ENCODE measurements at regions not wholly inside any gene's neighbourhood (a gene's known extent, or its start where the extent isn't known, plus 50 kb on each side); places are given as distances from the start of the nearest gene placed in this dataset.
"Not testable (repeated sequence)": the region's sequence is repeated elsewhere in the genome, so short reads cannot be mapped to it uniquely, and the experiment has no call there.

DNA sequence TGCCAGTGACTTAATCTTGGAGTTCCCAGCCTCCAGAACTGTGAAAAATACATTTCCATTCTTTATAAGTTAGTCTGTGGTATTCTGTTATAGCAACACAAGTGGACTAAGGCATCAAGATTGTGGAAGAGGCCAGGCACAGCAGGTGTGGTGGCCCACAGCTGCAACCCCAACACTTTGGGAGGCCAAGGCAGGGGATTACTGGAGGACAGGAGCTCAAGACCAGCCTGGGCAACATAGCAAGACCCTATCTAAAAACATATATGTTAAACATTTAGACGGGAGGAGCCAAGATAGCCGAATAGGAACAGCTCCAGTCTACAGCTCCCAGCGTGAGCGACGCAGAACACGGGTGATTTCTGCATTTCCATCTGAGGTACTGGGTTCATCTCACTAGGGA is 310.4 kb downstream of the FOXO1 start:
- Histone ChIP-seq H3K4me1 (no peaks in the 10 kb centered on the region), H3K36me3 (no peaks in the 10 kb centered on the region), H3K27ac (no peak overlapping the region), H3K4me3 (no peak overlapping the region), H3K27me3 (no peaks in the 10 kb centered on the region), H3K9me3 (no peaks in the 10 kb centered on the region)
- DNase-seq (ENCODE audit: low spot score in 2 of 2): no peak
- intact Hi-C loops (cut with DNase I; ENCODE audit: low total_unique reads): no loop called here
- no peak for TF ChIP-seq CTCF (IDR thresholded peaks at IDR 0.05)
- no peak for TF ChIP-seq POLR2A (IDR thresholded peaks at IDR 0.05)
- no peak for TF ChIP-seq POLR2AphosphoS5 (IDR thresholded peaks at IDR 0.05)

DNA sequence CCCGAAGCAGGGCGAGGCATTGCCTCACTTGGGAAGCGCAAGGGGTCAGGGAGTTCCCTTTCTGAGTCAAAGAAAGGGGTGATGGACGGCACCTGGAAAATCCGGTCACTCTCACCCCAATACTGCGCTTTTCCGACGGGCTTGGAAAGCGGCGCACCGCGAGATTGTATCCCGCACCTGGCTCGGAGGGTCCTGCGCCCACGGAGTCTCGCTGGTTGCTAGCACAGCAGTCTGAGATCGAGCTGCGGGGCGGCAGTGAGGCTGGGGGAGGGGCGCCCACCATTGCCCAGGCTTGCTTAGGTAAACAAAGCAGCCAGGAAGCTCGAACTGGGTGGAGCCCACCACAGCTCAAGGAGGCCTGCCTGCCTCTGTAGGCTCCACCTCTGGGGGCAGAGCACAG is 310.0 kb downstream of the FOXO1 start:
- H3K4me1 ChIP-seq; H3K9me3 ChIP-seq; H3K36me3 ChIP-seq; DNase-seq (ENCODE audit: low spot score in 2 of 2); H3K4me3 ChIP-seq; intact Hi-C loops (cut with DNase I; ENCODE audit: low total_unique reads); H3K27ac ChIP-seq; H3K27me3 ChIP-seq: not testable (repeated sequence)

DNA sequence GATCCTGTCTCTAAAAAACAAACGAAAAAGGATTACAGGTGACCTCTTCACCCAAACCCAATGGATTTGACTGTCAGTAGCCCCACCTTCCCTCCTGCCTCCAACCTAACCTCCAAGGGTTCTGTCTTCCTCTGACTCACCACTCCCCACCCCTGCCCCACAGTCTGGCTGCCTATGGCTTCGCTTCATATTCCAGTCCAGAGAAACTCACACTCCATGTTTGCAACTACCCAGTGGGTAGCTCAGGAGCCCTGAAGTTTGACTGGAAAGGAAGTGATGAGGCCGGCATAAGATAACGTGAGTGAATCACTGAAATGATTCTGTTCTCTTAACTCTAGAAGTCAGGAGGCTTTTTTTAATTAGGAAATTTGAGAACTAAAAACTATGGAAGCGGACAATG is 303.9 kb downstream of the FOXO1 start:
- intact Hi-C loops (cut with DNase I; ENCODE audit: low total_unique reads): no loop called here
- H3K36me3 ChIP-seq: no peaks in the 10 kb centered on the region
- no peaks in the 10 kb centered on the region for H3K27me3 ChIP-seq
- H3K4me1 ChIP-seq: no peaks in the 10 kb centered on the region
- no peak overlapping the region for H3K4me3 ChIP-seq
- no peak for DNase-seq (ENCODE audit: low spot score in 2 of 2)
- no peak for TF ChIP-seq CTCF (IDR thresholded peaks at IDR 0.05)
- TF ChIP-seq POLR2A (IDR thresholded peaks at IDR 0.05): no peak
- no peak for TF ChIP-seq POLR2AphosphoS5 (IDR thresholded peaks at IDR 0.05)
- H3K27ac ChIP-seq: no peak overlapping the region
- no peaks in the 10 kb centered on the region for H3K9me3 ChIP-seq

- H3K4me1 ChIP-seq: no peaks in the 10 kb centered on the region
- TF ChIP-seq POLR2AphosphoS5 (IDR thresholded peaks at IDR 0.05) (no peak), POLR2A (IDR thresholded peaks at IDR 0.05) (no peak), CTCF (IDR thresholded peaks at IDR 0.05) (no peak)
- H3K27ac ChIP-seq: no peak overlapping the region
- intact Hi-C loops (cut with DNase I; ENCODE audit: low total_unique reads): no loop called here
- no peak overlapping the region for H3K4me3 ChIP-seq
- DNase-seq (ENCODE audit: low spot score in 2 of 2): no peak
- no peaks in the 10 kb centered on the region for H3K36me3 ChIP-seq
- H3K9me3 ChIP-seq: no peaks in the 10 kb centered on the region
- no peaks in the 10 kb centered on the region for H3K27me3 ChIP-seq
These were observed 302.8 kb downstream of the FOXO1 start for GRCh38 chr13:40363653-40364052.

DNA sequence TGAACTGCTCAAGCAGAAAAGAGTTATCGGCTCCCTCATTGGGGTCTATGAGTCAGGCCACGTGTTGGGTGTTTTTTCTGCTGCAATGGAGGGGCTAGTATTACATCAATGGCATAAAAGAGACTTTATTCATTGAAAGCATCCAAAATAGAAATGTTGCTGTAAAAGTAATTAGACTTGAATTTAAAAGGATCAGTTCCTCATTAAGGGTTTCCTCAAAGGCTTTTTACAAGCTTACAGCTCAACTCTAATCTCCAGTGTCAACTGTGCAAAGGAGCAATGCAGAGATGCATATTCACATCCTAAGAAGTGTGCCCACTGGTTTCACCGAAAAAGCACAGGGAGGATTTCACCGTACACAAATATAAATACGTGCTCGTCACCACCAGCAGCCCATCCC is 300.3 kb downstream of the FOXO1 start:
- no peak overlapping the region for H3K4me3 ChIP-seq
- no peaks in the 10 kb centered on the region for H3K4me1 ChIP-seq
- no peaks in the 10 kb centered on the region for H3K27me3 ChIP-seq
- no peaks in the 10 kb centered on the region for H3K9me3 ChIP-seq
- H3K27ac ChIP-seq: no peak overlapping the region
- no peak for DNase-seq (ENCODE audit: low spot score in 2 of 2)
- no peaks in the 10 kb centered on the region for H3K36me3 ChIP-seq
- intact Hi-C loops (cut with DNase I; ENCODE audit: low total_unique reads): no loop called here
- TF ChIP-seq CTCF (IDR thresholded peaks at IDR 0.05) (no peak), POLR2AphosphoS5 (IDR thresholded peaks at IDR 0.05) (no peak), POLR2A (IDR thresholded peaks at IDR 0.05) (no peak)

Data from breast epithelium (tissue), 4 donors.